CD4-positive, alpha-beta T cell (primary cell): ENCODE measurements at regions not wholly inside any gene's neighbourhood (a gene's known extent, or its start where the extent isn't known, plus 50 kb on each side); places are given as distances from the start of the nearest gene placed in this dataset.

Source experiments
- ATAC-seq: fragments of 200-7000 bp; cut with Tn5 transposase; one replicate; pipeline ENCODE4 v1.10.0; 2022; ENCODE audit warnings: mild to moderate bottlenecking; ENCODE audit not compliant: poor library complexity
- CTCF ChIA-PET: fragments of 350-600 bp; sonication (Branson Sonifier 250); formaldehyde crosslinking; loops from one replicate; lab custom pipeline; 2021; ENCODE audit warnings: antibody characterized with exemption, inconsistent platforms; lab: Charles Lee
- POLR2A ChIA-PET: fragments of 350-600 bp; sonication (Branson Sonifier 250); formaldehyde crosslinking; loops from one replicate; lab custom pipeline; 2021; ENCODE audit warnings: antibody characterized with exemption, inconsistent platforms; lab: Charles Lee
- DNase-seq, 14 experiments: peaks; one replicate each; pipeline ENCODE4 v3.0.0-alpha.2; 2013 to 2020; ENCODE audit warnings: mixed read lengths in 2 of 14
- H3K27ac ChIP-seq, 2 donors: one replicate each; pipeline versions ENCODE4 v1.5.1 to v1.7.0; 2013; ENCODE audit warnings: low read length in 2 of 2, low read depth in 1 of 2, mild to moderate bottlenecking in 1 of 2
- H3K27me3 ChIP-seq, 2 experiments: 1 replicate in 1 of 2; 2 replicates in 1 of 2; pipeline versions ENCODE4 v1.6.1 to v1.7.0; 2013; ENCODE audit warnings: low read length in 2 of 2, control low read depth in 1 of 2, mild to moderate bottlenecking in 1 of 2, moderate library complexity in 1 of 2; ENCODE audit not compliant: insufficient read depth in 2 of 2, control insufficient read depth in 1 of 2
- H3K36me3 ChIP-seq: one replicate; pipeline ENCODE4 v1.6.1; 2013; ENCODE audit warnings: low read length, control low read depth; ENCODE audit not compliant: insufficient read depth
- H3K4me1 ChIP-seq: one replicate; pipeline ENCODE4 v1.6.1; 2013; ENCODE audit warnings: low read length, control low read depth; ENCODE audit not compliant: insufficient read depth
- H3K4me3 ChIP-seq: one replicate; pipeline ENCODE4 v1.5.1; 2013; ENCODE audit warnings: mild to moderate bottlenecking, low read length, moderate library complexity
- H3K9me3 ChIP-seq, 2 experiments: 1 replicate in 1 of 2; 2 replicates in 1 of 2; pipeline versions ENCODE4 v1.6.1 to v1.7.0; 2013; ENCODE audit warnings: low read length in 2 of 2, mild to moderate bottlenecking in 2 of 2, control low read depth in 1 of 2, moderate library complexity in 1 of 2; ENCODE audit not compliant: control insufficient read depth in 1 of 2, insufficient read depth in 1 of 2
- H3K27ac Mint-ChIP-seq: one replicate; pipeline ENCODE4 v1.8.0; 2020; ENCODE audit warnings: mixed read lengths
- H3K27me3 Mint-ChIP-seq: one replicate; pipeline ENCODE4 v1.8.0; 2021; ENCODE audit warnings: mixed read lengths
- H3K36me3 Mint-ChIP-seq: one replicate; pipeline ENCODE4 v1.8.0; 2021; ENCODE audit warnings: low read depth, mixed read lengths
- H3K4me1 Mint-ChIP-seq: one replicate; pipeline ENCODE4 v1.8.0; 2021; ENCODE audit warnings: low read depth, mixed read lengths
- H3K4me3 Mint-ChIP-seq: one replicate; pipeline ENCODE4 v1.8.0; 2020; ENCODE audit warnings: mild to moderate bottlenecking, mixed read lengths
- H3K9me3 Mint-ChIP-seq: one replicate; pipeline ENCODE4 v1.8.0; 2020; ENCODE audit warnings: mixed read lengths
- intact Hi-C, 2 experiments: fragments of 100-400 bp; cut with DNase I in 1 of 2; cut with micrococcal nuclease in 1 of 2; formaldehyde crosslinking; loops; one replicate each; pipeline versions ENCODE4 v1.15.1 to v1.9.0; 2023 to 2025; cut with DNase I, micrococcal nuclease
- TF ChIP-seq, protein P1 (sequence below): fragments of 200-600 bp; IDR thresholded peaks from one replicate; pipeline ENCODE4 v1.8.0; 2022; ENCODE audit warnings: antibody characterized with exemption, mild to moderate bottlenecking

DNA sequence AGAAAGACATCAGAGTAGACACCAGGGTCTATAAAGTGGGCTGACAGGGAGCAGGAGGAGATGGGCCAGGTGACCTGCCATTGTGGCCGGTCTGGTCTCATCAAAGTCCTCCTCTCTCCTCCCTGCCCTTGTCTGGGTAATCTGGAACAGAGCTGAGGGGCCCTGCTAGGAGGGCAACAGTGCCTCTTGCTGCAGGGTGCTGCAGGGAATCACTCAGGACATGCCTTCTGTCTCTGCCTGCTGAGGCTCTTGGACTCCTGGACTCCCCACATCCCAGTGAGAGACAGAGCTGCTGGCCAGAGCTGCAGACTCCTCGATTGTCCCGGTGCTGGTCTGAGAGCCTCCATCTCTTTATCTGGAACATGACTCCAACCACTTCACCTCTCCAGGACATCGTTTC, 366.1 kb upstream of the DUSP10 start:
- intact Hi-C loops, result no loop called here
- Mint-ChIP-seq H3K27ac (no peak overlapping the region), H3K4me1 (no peaks in the 10 kb centered on the region), H3K36me3 (no peaks in the 10 kb centered on the region), H3K4me3 (no peak overlapping the region), H3K9me3 (no peaks in the 10 kb centered on the region), H3K27me3 (peaks cover 4% of the 10 kb centered on the region)
- H3K9me3 ChIP-seq, result no peaks in the 10 kb centered on the region
- DNase-seq (no peak), ATAC-seq (no peak)
- no peak overlapping the region for H3K27ac ChIP-seq
- H3K4me1 ChIP-seq, result no peaks in the 10 kb centered on the region
- H3K27me3 ChIP-seq, result peaks cover 0 to 3% of the 10 kb centered on the region in 2 experiments
- H3K36me3 ChIP-seq, result no peaks in the 10 kb centered on the region
- TF ChIP-seq, protein P1, sequence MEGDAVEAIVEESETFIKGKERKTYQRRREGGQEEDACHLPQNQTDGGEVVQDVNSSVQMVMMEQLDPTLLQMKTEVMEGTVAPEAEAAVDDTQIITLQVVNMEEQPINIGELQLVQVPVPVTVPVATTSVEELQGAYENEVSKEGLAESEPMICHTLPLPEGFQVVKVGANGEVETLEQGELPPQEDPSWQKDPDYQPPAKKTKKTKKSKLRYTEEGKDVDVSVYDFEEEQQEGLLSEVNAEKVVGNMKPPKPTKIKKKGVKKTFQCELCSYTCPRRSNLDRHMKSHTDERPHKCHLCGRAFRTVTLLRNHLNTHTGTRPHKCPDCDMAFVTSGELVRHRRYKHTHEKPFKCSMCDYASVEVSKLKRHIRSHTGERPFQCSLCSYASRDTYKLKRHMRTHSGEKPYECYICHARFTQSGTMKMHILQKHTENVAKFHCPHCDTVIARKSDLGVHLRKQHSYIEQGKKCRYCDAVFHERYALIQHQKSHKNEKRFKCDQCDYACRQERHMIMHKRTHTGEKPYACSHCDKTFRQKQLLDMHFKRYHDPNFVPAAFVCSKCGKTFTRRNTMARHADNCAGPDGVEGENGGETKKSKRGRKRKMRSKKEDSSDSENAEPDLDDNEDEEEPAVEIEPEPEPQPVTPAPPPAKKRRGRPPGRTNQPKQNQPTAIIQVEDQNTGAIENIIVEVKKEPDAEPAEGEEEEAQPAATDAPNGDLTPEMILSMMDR, result no peak
- ChIA-PET POLR2A (no interaction called here), CTCF (no interaction called here)
- no peak overlapping the region for H3K4me3 ChIP-seq

DNA sequence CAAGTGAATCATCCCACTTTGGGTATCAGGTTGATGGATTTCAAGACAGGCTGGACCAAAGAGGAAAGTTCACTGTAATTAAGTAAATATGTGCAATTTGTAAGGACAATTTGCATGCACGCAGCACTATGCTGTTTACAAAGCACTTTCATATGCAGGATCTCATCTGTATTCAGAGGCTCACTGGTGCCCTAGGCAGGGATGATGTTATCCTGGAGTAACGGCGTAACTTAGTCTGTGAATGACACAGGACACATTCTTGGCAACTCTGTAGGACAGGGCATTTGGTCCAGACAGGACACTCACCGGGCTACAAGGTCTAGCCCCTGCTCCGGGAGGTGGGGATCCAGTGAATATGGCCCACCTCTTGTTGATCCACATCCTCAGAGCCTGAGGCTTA, 365.4 kb upstream of the DUSP10 start:
- no peak overlapping the region for H3K27ac ChIP-seq
- intact Hi-C loops, result no loop called here
- Mint-ChIP-seq H3K9me3 (no peaks in the 10 kb centered on the region), H3K4me3 (no peak overlapping the region), H3K4me1 (no peaks in the 10 kb centered on the region), H3K36me3 (no peaks in the 10 kb centered on the region), H3K27me3 (peaks cover 4% of the 10 kb centered on the region), H3K27ac (no peak overlapping the region)
- H3K36me3 ChIP-seq, result no peaks in the 10 kb centered on the region
- ChIA-PET POLR2A (no interaction called here), CTCF (no interaction called here)
- peaks cover 0 to 3% of the 10 kb centered on the region in 2 experiments for H3K27me3 ChIP-seq
- no peak overlapping the region for H3K4me3 ChIP-seq
- DNase-seq (no peak), ATAC-seq (no peak)
- no peaks in the 10 kb centered on the region for H3K9me3 ChIP-seq
- TF ChIP-seq, protein P1, result no peak
- no peaks in the 10 kb centered on the region for H3K4me1 ChIP-seq

DNA sequence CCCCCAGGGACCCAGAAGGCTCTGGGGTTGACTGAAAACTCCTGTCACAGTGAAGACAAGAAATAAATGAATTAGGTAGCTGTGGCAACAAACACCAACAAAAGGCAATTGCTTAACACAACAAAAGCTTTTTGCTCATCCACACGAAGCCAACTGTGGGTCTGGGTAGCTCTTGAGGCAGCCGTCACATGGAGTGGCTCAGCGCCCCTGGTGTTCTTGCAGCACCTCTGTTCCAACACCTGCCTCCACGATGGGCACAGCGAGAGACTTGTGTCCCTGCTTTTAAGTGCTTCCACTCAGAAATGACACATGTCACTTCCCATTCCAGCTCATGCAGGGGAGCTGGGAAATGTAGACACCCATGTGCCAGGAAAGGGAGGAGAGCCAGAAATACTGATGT, 364.5 kb upstream of the DUSP10 start:
- Mint-ChIP-seq H3K27ac (no peak overlapping the region), H3K27me3 (peaks cover 4% of the 10 kb centered on the region), H3K36me3 (no peaks in the 10 kb centered on the region), H3K4me3 (no peak overlapping the region), H3K9me3 (no peaks in the 10 kb centered on the region), H3K4me1 (no peaks in the 10 kb centered on the region)
- no peaks in the 10 kb centered on the region for H3K4me1 ChIP-seq
- CTCF ChIA-PET, result no interaction called here
- intact Hi-C loops, result no loop called here
- TF ChIP-seq, protein P1, result no peak
- no peak for ATAC-seq
- POLR2A ChIA-PET, result no interaction called here
- H3K27ac ChIP-seq, result no peak overlapping the region
- DNase-seq, result no peak
- H3K4me3 ChIP-seq, result no peak overlapping the region
- no peaks in the 10 kb centered on the region for H3K36me3 ChIP-seq
- no peaks in the 10 kb centered on the region for H3K9me3 ChIP-seq
- H3K27me3 ChIP-seq, result peaks cover 0 to 3% of the 10 kb centered on the region in 2 experiments
